ENCODE measurements at regions not wholly inside any gene's neighbourhood (a gene's known extent, or its start where the extent isn't known, plus 50 kb on each side); places are given as distances from the start of the nearest gene placed in this dataset.

- no peaks in the 10 kb centered on the region for H3F3A ChIP-seq (ENCODE audit: insufficient read depth)
- no peak overlapping the region for H3K4me3 ChIP-seq (ENCODE audit: insufficient read depth, low read length, poor library complexity, severe bottlenecking)
- no peaks in the 10 kb centered on the region for H3K9me3 ChIP-seq (ENCODE audit: insufficient read depth, low read length)
- no peak overlapping the region for H3K9ac ChIP-seq (ENCODE audit: low read length)
- no peak overlapping the region for H3K27ac ChIP-seq (ENCODE audit: low read depth, low read length)
- H3K27me3 ChIP-seq (ENCODE audit: low read length): no peaks in the 10 kb centered on the region
- no peaks in the 10 kb centered on the region for H4K20me1 ChIP-seq (ENCODE audit: low read depth, low read length)
- H3K36me3 ChIP-seq (ENCODE audit: low read length): no peaks in the 10 kb centered on the region
- no peak overlapping the region for H2AFZ ChIP-seq (ENCODE audit: low read depth, low read length, severe bottlenecking)
- no peaks in the 10 kb centered on the region for H3K79me2 ChIP-seq (ENCODE audit: insufficient read depth, low read length)
- no peaks in the 10 kb centered on the region for H3K9me2 ChIP-seq (replicated peaks; ENCODE audit: insufficient read depth, low read length)
- TF ChIP-seq, protein P1, sequence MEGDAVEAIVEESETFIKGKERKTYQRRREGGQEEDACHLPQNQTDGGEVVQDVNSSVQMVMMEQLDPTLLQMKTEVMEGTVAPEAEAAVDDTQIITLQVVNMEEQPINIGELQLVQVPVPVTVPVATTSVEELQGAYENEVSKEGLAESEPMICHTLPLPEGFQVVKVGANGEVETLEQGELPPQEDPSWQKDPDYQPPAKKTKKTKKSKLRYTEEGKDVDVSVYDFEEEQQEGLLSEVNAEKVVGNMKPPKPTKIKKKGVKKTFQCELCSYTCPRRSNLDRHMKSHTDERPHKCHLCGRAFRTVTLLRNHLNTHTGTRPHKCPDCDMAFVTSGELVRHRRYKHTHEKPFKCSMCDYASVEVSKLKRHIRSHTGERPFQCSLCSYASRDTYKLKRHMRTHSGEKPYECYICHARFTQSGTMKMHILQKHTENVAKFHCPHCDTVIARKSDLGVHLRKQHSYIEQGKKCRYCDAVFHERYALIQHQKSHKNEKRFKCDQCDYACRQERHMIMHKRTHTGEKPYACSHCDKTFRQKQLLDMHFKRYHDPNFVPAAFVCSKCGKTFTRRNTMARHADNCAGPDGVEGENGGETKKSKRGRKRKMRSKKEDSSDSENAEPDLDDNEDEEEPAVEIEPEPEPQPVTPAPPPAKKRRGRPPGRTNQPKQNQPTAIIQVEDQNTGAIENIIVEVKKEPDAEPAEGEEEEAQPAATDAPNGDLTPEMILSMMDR (IDR thresholded peaks at IDR 0.05; ENCODE audit: insufficient read depth, low read length, poor library complexity, severe bottlenecking): no peak
- TF ChIP-seq EZH2phosphoT487 (conservative IDR thresholded peaks at IDR 0.05; ENCODE audit: low read length): no peak
- H3K4me2 ChIP-seq (ENCODE audit: low read depth, low read length, poor library complexity, severe bottlenecking): no peak overlapping the region
Observed at GRCh38 chr1:13994386-13994785, 294.4 kb downstream of the PRDM2 start.

- no peaks in the 10 kb centered on the region for H3K9me2 ChIP-seq (replicated peaks; ENCODE audit: insufficient read depth, low read length)
- H3K4me2 ChIP-seq (ENCODE audit: low read depth, low read length, poor library complexity, severe bottlenecking): no peak overlapping the region
- H3K79me2 ChIP-seq (ENCODE audit: insufficient read depth, low read length): no peaks in the 10 kb centered on the region
- no peaks in the 10 kb centered on the region for H4K20me1 ChIP-seq (ENCODE audit: low read depth, low read length)
- no peaks in the 10 kb centered on the region for H3F3A ChIP-seq (ENCODE audit: insufficient read depth)
- no peak overlapping the region for H3K9ac ChIP-seq (ENCODE audit: low read length)
- no peak overlapping the region for H2AFZ ChIP-seq (ENCODE audit: low read depth, low read length, severe bottlenecking)
- H3K27me3 ChIP-seq (ENCODE audit: low read length): no peaks in the 10 kb centered on the region
- H3K27ac ChIP-seq (ENCODE audit: low read depth, low read length): no peak overlapping the region
- TF ChIP-seq EZH2phosphoT487 (conservative IDR thresholded peaks at IDR 0.05; ENCODE audit: low read length): no peak
- TF ChIP-seq, protein P1 (IDR thresholded peaks at IDR 0.05; ENCODE audit: insufficient read depth, low read length, poor library complexity, severe bottlenecking): no peak
- no peaks in the 10 kb centered on the region for H3K36me3 ChIP-seq (ENCODE audit: low read length)
- H3K9me3 ChIP-seq (ENCODE audit: insufficient read depth, low read length): no peaks in the 10 kb centered on the region
- H3K4me3 ChIP-seq (ENCODE audit: insufficient read depth, low read length, poor library complexity, severe bottlenecking): no peak overlapping the region
Observed at GRCh38 chr1:13996334-13996733, 296.3 kb downstream of the PRDM2 start.

GRCh38 chr1:14003552-14003951 lies 303.6 kb downstream of the PRDM2 start:
- no peak overlapping the region for H3K27ac ChIP-seq (ENCODE audit: low read depth, low read length)
- no peaks in the 10 kb centered on the region for H4K20me1 ChIP-seq (ENCODE audit: low read depth, low read length)
- no peaks in the 10 kb centered on the region for H3K36me3 ChIP-seq (ENCODE audit: low read length)

More at GRCh38 chr1:14003552-14003951, 303.6 kb downstream of the PRDM2 start:
- no peak overlapping the region for H3K4me2 ChIP-seq (ENCODE audit: low read depth, low read length, poor library complexity, severe bottlenecking)
- no peaks in the 10 kb centered on the region for H3K79me2 ChIP-seq (ENCODE audit: insufficient read depth, low read length)
- H3K27me3 ChIP-seq (ENCODE audit: low read length): no peaks in the 10 kb centered on the region
- no peak overlapping the region for H3K9ac ChIP-seq (ENCODE audit: low read length)
- H2AFZ ChIP-seq (ENCODE audit: low read depth, low read length, severe bottlenecking): no peak overlapping the region
- H3K9me3 ChIP-seq (ENCODE audit: insufficient read depth, low read length): no peaks in the 10 kb centered on the region
- H3F3A ChIP-seq (ENCODE audit: insufficient read depth): no peaks in the 10 kb centered on the region
- no peak for TF ChIP-seq EZH2phosphoT487 (conservative IDR thresholded peaks at IDR 0.05; ENCODE audit: low read length)
- TF ChIP-seq, protein P1 (IDR thresholded peaks at IDR 0.05; ENCODE audit: insufficient read depth, low read length, poor library complexity, severe bottlenecking): no peak
- H3K4me3 ChIP-seq (ENCODE audit: insufficient read depth, low read length, poor library complexity, severe bottlenecking): no peak overlapping the region
- H3K9me2 ChIP-seq (replicated peaks; ENCODE audit: insufficient read depth, low read length): no peaks in the 10 kb centered on the region

Measured in SU-DHL-6 (cell line).